ENCODE measurements at regions not wholly inside any gene's neighbourhood (a gene's known extent, or its start where the extent isn't known, plus 50 kb on each side); places are given as distances from the start of the nearest gene placed in this dataset.

GRCh38 chr1:37124501-37124900, 90.2 kb upstream of the GRIK3 start:
- in situ Hi-C loops (cut with HindIII; ENCODE audit: low pct_unique_long_range_greater_than_20kb, low sequenced_read_pairs) = no loop called here

DNA sequence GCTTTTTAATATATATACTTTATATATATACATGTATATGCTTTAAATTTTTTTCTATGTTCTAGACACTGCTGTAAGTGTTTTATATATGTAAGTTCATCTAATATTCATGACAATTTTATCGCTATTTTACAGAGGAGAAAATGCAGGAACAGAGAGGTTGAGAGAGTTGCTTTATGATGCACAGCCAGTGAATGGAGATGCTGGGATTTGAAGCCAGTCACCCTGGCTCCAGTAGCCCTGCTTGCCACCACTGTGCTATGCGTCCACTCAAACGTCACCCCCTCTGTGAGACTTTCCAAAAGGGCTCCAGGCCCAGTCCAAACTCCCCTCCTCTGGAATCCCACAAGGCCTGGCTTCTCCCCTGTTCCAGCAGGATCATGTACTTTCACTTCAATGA, 91.0 kb upstream of the GRIK3 start:
- no peak for DNase-seq (ENCODE audit: low read depth)
- in situ Hi-C loops (cut with HindIII; ENCODE audit: low pct_unique_long_range_greater_than_20kb, low sequenced_read_pairs) = no loop called here

More at GRCh38 chr1:37124501-37124900, 90.2 kb upstream of the GRIK3 start:
- no peak for DNase-seq (ENCODE audit: low read depth)

DNA sequence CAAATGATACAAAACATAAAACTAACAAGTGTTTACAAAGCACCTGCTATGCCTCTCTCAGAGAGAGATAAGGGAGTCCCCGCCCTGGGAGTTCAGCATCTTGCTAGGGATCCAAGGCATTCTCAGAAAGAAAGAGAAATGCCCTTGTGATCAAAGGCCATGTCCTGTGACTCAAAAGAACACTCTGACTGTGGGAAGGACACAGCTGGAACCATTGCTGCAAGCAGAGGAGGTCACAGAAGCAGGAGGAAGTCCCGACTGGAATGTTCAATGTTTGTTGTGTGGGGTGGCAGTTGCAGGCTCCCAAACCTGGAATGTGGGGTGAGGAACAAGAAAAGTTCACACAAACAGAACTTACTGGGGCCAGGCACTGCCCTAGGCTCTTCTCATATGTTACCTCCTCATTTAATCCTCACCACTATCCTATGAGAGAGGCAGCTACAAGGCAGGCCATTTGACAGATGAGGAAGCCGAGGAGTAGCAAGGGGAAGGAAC, 93.0 kb upstream of the GRIK3 start:
- in situ Hi-C loops (cut with HindIII; ENCODE audit: low pct_unique_long_range_greater_than_20kb, low sequenced_read_pairs) = no loop called here
- DNase-seq (ENCODE audit: low read depth) = no peak

- in situ Hi-C loops (cut with HindIII; ENCODE audit: low pct_unique_long_range_greater_than_20kb, low sequenced_read_pairs) = no loop called here
- no peak for DNase-seq (ENCODE audit: low read depth)
These were observed 93.8 kb upstream of the GRIK3 start for GRCh38 chr1:37128091-37128490.

- in situ Hi-C loops (cut with HindIII; ENCODE audit: low pct_unique_long_range_greater_than_20kb, low sequenced_read_pairs) = no loop called here
- DNase-seq (ENCODE audit: low read depth) = no peak
These were observed 96.1 kb upstream of the GRIK3 start for GRCh38 chr1:37130221-37130948.

GRCh38 chr1:37131281-37131680, 97.0 kb upstream of the GRIK3 start:
- in situ Hi-C loops (cut with HindIII; ENCODE audit: low pct_unique_long_range_greater_than_20kb, low sequenced_read_pairs) = no loop called here
- DNase-seq (ENCODE audit: low read depth) = no peak

GRCh38 chr1:37133276-37134145, 99.2 kb upstream of the GRIK3 start:
- in situ Hi-C loops (cut with HindIII; ENCODE audit: low pct_unique_long_range_greater_than_20kb, low sequenced_read_pairs) = no loop called here

DNA sequence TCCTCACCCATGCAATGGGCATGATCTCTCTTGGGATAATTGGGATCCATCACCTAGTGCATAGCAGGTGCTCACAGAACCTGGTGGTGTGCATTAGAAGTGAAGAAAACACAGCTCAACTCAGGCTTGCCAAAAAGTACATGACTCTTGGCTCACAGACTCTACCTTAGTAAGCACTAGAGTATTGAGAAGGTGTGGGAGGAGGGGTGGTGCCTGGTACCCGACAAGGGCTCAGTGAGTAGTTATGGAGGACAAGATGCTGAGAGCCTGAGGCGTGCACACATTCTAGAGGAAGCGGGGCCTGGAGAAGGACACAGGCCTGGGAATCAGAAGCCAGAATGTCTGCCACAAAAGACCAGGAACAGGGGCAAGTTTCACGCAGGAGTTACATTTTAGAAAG, 100.3 kb upstream of the GRIK3 start:
- in situ Hi-C loops (cut with HindIII; ENCODE audit: low pct_unique_long_range_greater_than_20kb, low sequenced_read_pairs) = no loop called here
- no peak for DNase-seq (ENCODE audit: low read depth)

More at GRCh38 chr1:37133276-37134145, 99.2 kb upstream of the GRIK3 start:
- DNase-seq (ENCODE audit: low read depth) = no peak

DNA sequence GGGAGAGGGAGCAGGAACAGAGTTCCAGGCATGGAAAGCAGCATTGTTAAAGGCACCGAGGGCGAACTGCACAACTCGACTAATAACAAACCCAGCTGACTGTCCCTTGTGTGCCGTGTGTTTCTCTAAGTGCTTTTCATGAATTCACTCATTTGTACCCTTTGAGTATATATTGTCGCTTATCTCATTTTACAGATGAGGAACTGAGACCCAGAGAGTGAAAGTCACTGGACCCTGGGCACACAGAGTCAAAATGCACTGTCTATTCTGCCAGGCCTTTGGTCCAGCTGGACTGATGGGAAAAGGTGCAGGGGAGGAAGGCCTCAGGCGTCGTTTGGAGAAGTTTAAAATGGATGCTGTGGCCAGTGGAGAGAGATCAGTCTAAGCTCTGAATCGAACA, 100.7 kb upstream of the GRIK3 start:
- in situ Hi-C loops (cut with HindIII; ENCODE audit: low pct_unique_long_range_greater_than_20kb, low sequenced_read_pairs) = no loop called here
- no peak for DNase-seq (ENCODE audit: low read depth)

GRCh38 chr1:37137014-37137413, 102.7 kb upstream of the GRIK3 start:
- DNase-seq (ENCODE audit: low read depth) = no peak
- in situ Hi-C loops (cut with HindIII; ENCODE audit: low pct_unique_long_range_greater_than_20kb, low sequenced_read_pairs) = no loop called here

- in situ Hi-C loops (cut with HindIII; ENCODE audit: low pct_unique_long_range_greater_than_20kb, low sequenced_read_pairs) = no loop called here
- no peak for DNase-seq (ENCODE audit: low read depth)
These were observed 103.3 kb upstream of the GRIK3 start for GRCh38 chr1:37137601-37138000.

GRCh38 chr1:37143800-37144199, 109.5 kb upstream of the GRIK3 start:
- in situ Hi-C loops (cut with HindIII; ENCODE audit: low pct_unique_long_range_greater_than_20kb, low sequenced_read_pairs) = no loop called here
- DNase-seq (ENCODE audit: low read depth) = no peak

DNA sequence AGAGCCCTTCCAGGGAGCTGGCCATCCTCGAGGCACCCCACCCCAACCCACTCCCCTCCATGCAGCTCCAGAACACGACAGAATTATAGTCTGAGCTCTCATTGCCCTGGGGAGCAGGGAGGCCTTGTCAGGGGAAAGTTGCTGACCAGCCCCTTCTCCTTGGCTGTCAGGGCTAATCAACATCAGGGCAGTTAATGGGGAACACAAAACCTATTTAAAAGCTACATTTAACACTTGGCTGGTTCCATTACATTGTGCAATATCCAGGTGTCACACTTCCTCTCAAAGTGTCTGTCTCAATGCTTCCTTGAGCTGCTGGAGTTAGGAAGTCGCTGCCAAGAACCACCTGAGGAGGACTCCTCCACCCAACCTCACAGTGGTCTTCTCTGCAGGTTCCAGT, 111.8 kb upstream of the GRIK3 start:
- no peak for DNase-seq (ENCODE audit: low read depth)
- in situ Hi-C loops (cut with HindIII; ENCODE audit: low pct_unique_long_range_greater_than_20kb, low sequenced_read_pairs) = no loop called here

- DNase-seq (ENCODE audit: low read depth) = no peak
- in situ Hi-C loops (cut with HindIII; ENCODE audit: low pct_unique_long_range_greater_than_20kb, low sequenced_read_pairs) = no loop called here
These were observed 113.1 kb upstream of the GRIK3 start for GRCh38 chr1:37147392-37147831.

GRCh38 chr1:37147906-37148305, 113.6 kb upstream of the GRIK3 start:
- DNase-seq (ENCODE audit: low read depth) = no peak
- in situ Hi-C loops (cut with HindIII; ENCODE audit: low pct_unique_long_range_greater_than_20kb, low sequenced_read_pairs) = no loop called here

GRCh38 chr1:37148663-37149062, 114.3 kb upstream of the GRIK3 start:
- in situ Hi-C loops (cut with HindIII; ENCODE audit: low pct_unique_long_range_greater_than_20kb, low sequenced_read_pairs) = no loop called here
- no peak for DNase-seq (ENCODE audit: low read depth)

DNA sequence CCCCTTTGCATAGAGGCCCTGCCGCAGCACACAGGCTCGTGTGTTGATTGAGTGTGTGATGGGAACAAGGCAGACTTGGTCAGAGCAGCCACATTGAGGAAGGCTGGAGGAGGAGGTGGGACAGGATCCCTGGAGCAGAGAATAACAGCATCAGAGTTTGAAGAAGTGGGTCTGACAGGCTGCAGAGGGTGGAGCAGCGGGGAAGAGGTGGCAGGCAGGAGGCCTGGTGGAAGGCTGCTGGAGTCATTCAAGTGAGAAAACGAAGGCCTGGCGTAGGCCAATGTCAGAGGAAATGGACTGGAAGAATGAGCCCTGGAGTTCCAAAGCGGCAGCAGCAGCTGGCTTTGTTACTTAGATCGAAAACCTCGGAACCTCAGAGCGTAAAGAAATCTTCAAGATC, 115.0 kb upstream of the GRIK3 start:
- DNase-seq (ENCODE audit: low read depth) = no peak
- in situ Hi-C loops (cut with HindIII; ENCODE audit: low pct_unique_long_range_greater_than_20kb, low sequenced_read_pairs) = no loop called here

- in situ Hi-C loops (cut with HindIII; ENCODE audit: low pct_unique_long_range_greater_than_20kb, low sequenced_read_pairs) = no loop called here
- no peak for DNase-seq (ENCODE audit: low read depth)
These were observed 116.7 kb upstream of the GRIK3 start for GRCh38 chr1:37150986-37151385.

DNA sequence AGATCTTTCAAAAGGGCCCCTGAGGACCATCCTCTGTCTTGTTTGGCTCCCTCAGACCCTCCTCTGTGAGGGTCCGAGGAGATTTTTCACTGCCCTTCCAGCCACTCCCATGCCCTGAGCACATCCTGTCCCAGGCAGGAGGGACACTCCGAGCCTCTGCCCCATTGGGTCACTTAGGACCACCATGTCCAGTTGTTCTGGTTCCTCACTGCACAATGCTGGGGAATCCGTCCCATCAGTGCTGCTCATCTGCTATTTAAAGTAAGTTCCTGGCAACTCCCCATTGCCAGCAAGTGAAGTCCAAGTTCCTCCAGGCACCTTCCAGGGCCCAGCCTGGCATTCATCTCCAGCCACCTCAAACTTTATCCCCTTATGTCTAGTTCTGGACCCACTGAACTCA, 117.5 kb upstream of the GRIK3 start:
- in situ Hi-C loops (cut with HindIII; ENCODE audit: low pct_unique_long_range_greater_than_20kb, low sequenced_read_pairs) = no loop called here
- DNase-seq (ENCODE audit: low read depth) = no peak

Data from Caki2 (cell line).